GM12878 (cell line): ENCODE measurements at regions not wholly inside any gene's neighbourhood (a gene's known extent, or its start where the extent isn't known, plus 50 kb on each side); places are given as distances from the start of the nearest gene placed in this dataset.

Experiments
- ATAC-seq: fragments of 200-7000 bp; cut with Tn5 transposase; 3 replicates; pipeline ENCODE4 v1.9.1; 2020; ENCODE audit warnings: mild to moderate bottlenecking, moderate library complexity
- BruUV-seq: library from RNA; stranded (reverse); fragments of 400-500 nt; replicated peaks from 2 replicates; lab custom pipeline; 2021; lab: Mats Ljungman, UMichigan
- CTCF ChIA-PET: fragments of 300-600 bp; sonication (Branson Sonifier 250); formaldehyde crosslinking; extraction: SDS; loops from one replicate; lab custom pipeline; 2021; ENCODE audit warnings: inconsistent platforms; lab: Yijun Ruan, JAX
- POLR2A ChIA-PET: fragments of 350-600 bp; formaldehyde crosslinking; extraction: SDS; loops from one replicate; lab custom pipeline; 2021; ENCODE audit warnings: inconsistent platforms; lab: Charles Lee
- RAD21 ChIA-PET: fragments of 300-600 bp; sonication (Branson Sonifier 250); formaldehyde crosslinking; loops from one replicate; lab custom pipeline; 2023; ENCODE audit warnings: antibody characterized with exemption; ENCODE audit not compliant: unreplicated experiment; lab: Charles Lee
- SMC1A ChIA-PET: fragments of 300-600 bp; sonication (Branson Sonifier 250); formaldehyde crosslinking; loops from one replicate; lab custom pipeline; 2023; ENCODE audit not compliant: unreplicated experiment, uncharacterized antibody; lab: Charles Lee
- DNase-seq: peaks from one replicate; pipeline ENCODE4 v3.0.0-alpha.2; 2011; ENCODE audit warnings: low read depth, low spot score
- FAIRE-seq: peaks from 3 replicates; lab custom pipeline; 2011; peaks lifted over from hg19 to GRCh38; lab: Jason Lieb, UNC
- H2AFZ ChIP-seq: 2 replicates; pipeline ENCODE4 v1.6.0; 2011; ENCODE audit warnings: low read depth, low read length, control low read depth; ENCODE audit not compliant: control insufficient read depth
- H3K27ac ChIP-seq: 2 replicates; pipeline ENCODE4 v1.5.1; 2011; ENCODE audit warnings: control low read depth; ENCODE audit not compliant: control insufficient read depth, insufficient read depth
- H3K27me3 ChIP-seq, 2 experiments: replicated peaks in 1 of 2; 2 replicates each; pipeline versions ENCODE4 v1.6.0 to v1.6.1; 2011; ENCODE audit warnings: low read length in 1 of 2; ENCODE audit not compliant: control insufficient read depth in 2 of 2, insufficient read depth in 2 of 2
- H3K36me3 ChIP-seq, 2 experiments: 2 replicates each; pipeline ENCODE4 v1.5.1; 2011; ENCODE audit warnings: low read length in 1 of 2; ENCODE audit not compliant: control insufficient read depth in 2 of 2, insufficient read depth in 2 of 2
- H3K4me1 ChIP-seq: 2 replicates; pipeline ENCODE4 v1.6.1; 2011; ENCODE audit warnings: mild to moderate bottlenecking, low read length, moderate library complexity, mixed read lengths; ENCODE audit not compliant: control insufficient read depth, insufficient read depth
- H3K4me2 ChIP-seq: 2 replicates; pipeline ENCODE4 v1.6.0; 2011; ENCODE audit warnings: control low read depth; ENCODE audit not compliant: control insufficient read depth, insufficient read depth
- H3K4me3 ChIP-seq: fragments of 200-600 bp; sonication (generic); 2 replicates; pipeline ENCODE4 v1.5.1; 2016
- H3K79me2 ChIP-seq: 2 replicates; pipeline ENCODE4 v1.6.0; 2011; ENCODE audit warnings: low read length; ENCODE audit not compliant: control insufficient read depth, insufficient read depth
- H3K9ac ChIP-seq: 2 replicates; pipeline ENCODE4 v1.8.0; 2011; ENCODE audit warnings: low read length, control low read depth, mixed read lengths; ENCODE audit not compliant: control insufficient read depth, insufficient read depth
- H3K9me3 ChIP-seq: replicated peaks from 3 replicates; pipeline ENCODE4 v1.5.1; 2011; ENCODE audit warnings: mild to moderate bottlenecking, low read length; ENCODE audit not compliant: control insufficient read depth, insufficient read depth
- H4K20me1 ChIP-seq: 2 replicates; pipeline ENCODE4 v1.6.0; 2011; ENCODE audit not compliant: control insufficient read depth, insufficient read depth
- ETV6 ChIP-seq, 2 experiments: fragments of 450-650 bp in 1 of 2; IDR thresholded peaks in 1 of 2; conservative IDR thresholded peaks in 1 of 2; 2 replicates each; pipeline ENCODE4 v1.6.1; 2014; ENCODE audit warnings: antibody characterized with exemption in 1 of 2, borderline replicate concordance in 1 of 2, low read depth in 1 of 2, mild to moderate bottlenecking in 1 of 2, moderate library complexity in 1 of 2
- NKRF ChIP-seq: fragments of 450-650 bp; conservative IDR thresholded peaks from 2 replicates; pipeline ENCODE4 v1.6.1; 2017; ENCODE audit warnings: mild to moderate bottlenecking, moderate library complexity
- TBL1XR1 ChIP-seq: IDR thresholded peaks from 2 replicates; pipeline ENCODE4 v1.6.1; 2012; ENCODE audit warnings: low read depth, low read length, improper control_type of control experiment
- WRNIP1 ChIP-seq: IDR thresholded peaks from 2 replicates; pipeline ENCODE4 v1.6.1; 2011; ENCODE audit warnings: low read depth, low read length, improper control_type of control experiment, borderline replicate concordance
- ZBTB33 ChIP-seq: fragments of 450-650 bp; IDR thresholded peaks from 2 replicates; pipeline ENCODE4 v1.6.1; 2017; ENCODE audit warnings: mild to moderate bottlenecking
- WGBS: methylation state at CpG from one replicate; pipeline ENCODE4 v1.1.6; 2016; ENCODE audit warnings: low lambda C conversion rate; ENCODE audit not compliant: insufficient replicate concordance, insufficient coverage; ENCODE audit errors: missing lambda C conversion rate; 5-methylcytosine and 5-hydroxymethylcytosine counted together
- in situ Hi-C: fragments of 300-500 bp; cut with MboI; formaldehyde crosslinking; loops from 9 replicates; pipeline ENCODE4 v1.14.3; 2018; ENCODE audit warnings: mixed read lengths
- intact Hi-C: fragments of 100-400 bp; cut with micrococcal nuclease; formaldehyde crosslinking; loops from one replicate; pipeline ENCODE4 v1.14.2; 2022; ENCODE audit not compliant: unreplicated experiment
- TF ChIP-seq, protein P1 (sequence below): fragments of 450-650 bp; IDR thresholded peaks from 2 replicates; pipeline ENCODE4 v1.6.1; 2017; ENCODE audit warnings: mild to moderate bottlenecking, low read depth, inconsistent platforms; ENCODE audit not compliant: poor library complexity, severe bottlenecking
- TF ChIP-seq, protein P2 (sequence below): IDR thresholded peaks from 2 replicates; pipeline ENCODE4 v1.6.1; 2012; ENCODE audit warnings: low read depth, low read length, improper control_type of control experiment

DNA sequence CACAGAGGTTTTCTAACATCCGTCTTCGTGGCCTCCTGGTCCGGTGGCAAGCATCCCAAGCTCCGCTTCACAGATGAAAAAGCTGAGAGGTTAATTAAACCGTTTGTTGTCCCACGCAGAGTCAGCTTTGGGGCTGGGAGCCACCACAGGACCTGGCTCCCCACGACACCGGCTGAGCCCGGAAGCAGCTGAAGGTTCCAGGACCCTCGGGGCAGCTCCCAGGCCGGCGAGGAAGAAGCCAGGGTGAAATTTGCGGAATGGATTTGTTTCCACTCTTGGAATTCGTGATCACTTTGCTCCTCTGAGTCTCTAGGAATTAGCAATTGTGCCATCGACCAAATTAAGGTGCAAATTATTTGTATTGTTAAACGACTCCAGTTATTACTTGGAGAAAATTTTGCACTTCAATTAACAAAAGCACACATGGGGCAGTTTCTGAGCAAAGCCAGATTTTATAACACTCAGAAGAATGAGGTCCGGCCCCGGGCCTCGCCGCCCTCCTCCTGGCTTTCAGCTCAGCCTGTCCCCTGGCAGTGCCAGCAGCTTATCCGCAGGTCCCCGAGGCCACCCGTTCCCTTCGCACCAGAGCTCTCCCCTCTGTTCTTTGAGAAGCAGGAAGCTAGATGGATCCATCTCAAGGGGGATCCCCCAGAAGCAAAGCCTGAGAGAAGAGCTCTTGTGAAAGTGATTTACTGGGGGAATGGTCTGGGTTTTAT lies 69.1 kb downstream of the SIK1 start:
- Histone ChIP-seq H3K4me1 (peaks cover 70% of the 10 kb centered on the region), H3K27ac (no peak overlapping the region), H3K27me3 (no peaks in the 10 kb centered on the region), H2AFZ (no peak overlapping the region), H3K36me3 (no peaks in the 10 kb centered on the region), H3K9ac (no peak overlapping the region), H3K4me2 (no peak overlapping the region), H3K4me3 (no peak overlapping the region), H4K20me1 (no peaks in the 10 kb centered on the region), H3K9me3 (no peaks in the 10 kb centered on the region), H3K79me2 (peaks cover 12% of the 10 kb centered on the region)
- SMC1A ChIA-PET = no interaction called here
- 88% methylated on average over 24 of the region's 24 CpGs for WGBS
- CTCF ChIA-PET = interaction anchor here (0.9 to 3.1 kb wide), 3 partner anchors 10 to 39 kb away, joined by 3 to 12 read pairs (median 4); no protein-coding TSS in a partner anchor
- RAD21 ChIA-PET = no interaction called here
- ATAC-seq (no peak), FAIRE-seq (no peak), DNase-seq (no peak)
- POLR2A ChIA-PET = interaction anchor here (0.5 kb wide), 1 partner anchor 481 kb away, joined by 5 read pairs; no protein-coding TSS in a partner anchor
- BruUV-seq = no TSS peak
- in situ Hi-C loops (no loop called here), intact Hi-C loops (no loop called here)
- TF ChIP-seq, protein P1, sequence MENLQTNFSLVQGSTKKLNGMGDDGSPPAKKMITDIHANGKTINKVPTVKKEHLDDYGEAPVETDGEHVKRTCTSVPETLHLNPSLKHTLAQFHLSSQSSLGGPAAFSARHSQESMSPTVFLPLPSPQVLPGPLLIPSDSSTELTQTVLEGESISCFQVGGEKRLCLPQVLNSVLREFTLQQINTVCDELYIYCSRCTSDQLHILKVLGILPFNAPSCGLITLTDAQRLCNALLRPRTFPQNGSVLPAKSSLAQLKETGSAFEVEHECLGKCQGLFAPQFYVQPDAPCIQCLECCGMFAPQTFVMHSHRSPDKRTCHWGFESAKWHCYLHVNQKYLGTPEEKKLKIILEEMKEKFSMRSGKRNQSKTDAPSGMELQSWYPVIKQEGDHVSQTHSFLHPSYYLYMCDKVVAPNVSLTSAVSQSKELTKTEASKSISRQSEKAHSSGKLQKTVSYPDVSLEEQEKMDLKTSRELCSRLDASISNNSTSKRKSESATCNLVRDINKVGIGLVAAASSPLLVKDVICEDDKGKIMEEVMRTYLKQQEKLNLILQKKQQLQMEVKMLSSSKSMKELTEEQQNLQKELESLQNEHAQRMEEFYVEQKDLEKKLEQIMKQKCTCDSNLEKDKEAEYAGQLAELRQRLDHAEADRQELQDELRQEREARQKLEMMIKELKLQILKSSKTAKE = no peak
- TF ChIP-seq, protein P2, sequence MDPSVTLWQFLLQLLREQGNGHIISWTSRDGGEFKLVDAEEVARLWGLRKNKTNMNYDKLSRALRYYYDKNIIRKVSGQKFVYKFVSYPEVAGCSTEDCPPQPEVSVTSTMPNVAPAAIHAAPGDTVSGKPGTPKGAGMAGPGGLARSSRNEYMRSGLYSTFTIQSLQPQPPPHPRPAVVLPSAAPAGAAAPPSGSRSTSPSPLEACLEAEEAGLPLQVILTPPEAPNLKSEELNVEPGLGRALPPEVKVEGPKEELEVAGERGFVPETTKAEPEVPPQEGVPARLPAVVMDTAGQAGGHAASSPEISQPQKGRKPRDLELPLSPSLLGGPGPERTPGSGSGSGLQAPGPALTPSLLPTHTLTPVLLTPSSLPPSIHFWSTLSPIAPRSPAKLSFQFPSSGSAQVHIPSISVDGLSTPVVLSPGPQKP = no peak
- TF ChIP-seq NKRF (no peak), WRNIP1 (no peak), ETV6 (conservative IDR thresholded peaks at IDR 0.05 in 1 of 2, IDR thresholded peaks at IDR 0.05 in 1 of 2; ENCODE audit: borderline replicate concordance in 1 of 2, low read depth in 1 of 2) (no peak), ZBTB33 (no peak), TBL1XR1 (no peak)
- TF ChIP-seq, all 136 proteins: peak for 0
